ENCODE measurements at regions not wholly inside any gene's neighbourhood (a gene's known extent, or its start where the extent isn't known, plus 50 kb on each side); places are given as distances from the start of the nearest gene placed in this dataset.

DNA sequence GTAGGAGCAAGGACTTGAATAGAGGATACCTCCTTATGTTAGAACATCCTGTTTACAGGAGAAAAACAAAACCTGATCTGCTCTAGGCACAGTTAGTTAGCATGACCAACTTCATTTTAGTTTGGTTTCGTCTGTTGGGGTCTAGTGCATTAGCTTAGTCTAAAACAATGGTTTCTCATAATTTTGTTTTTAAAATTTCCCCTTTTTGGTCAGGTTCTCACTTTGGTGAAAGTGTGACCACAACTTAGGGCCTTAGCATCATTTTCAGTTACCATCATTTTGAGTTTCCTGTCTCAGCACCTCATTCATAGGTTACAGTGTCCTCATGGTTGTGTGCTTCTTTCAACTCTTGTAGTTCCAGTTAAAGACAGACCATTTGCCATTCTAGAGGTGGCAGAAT is 1277.0 kb upstream of the SLC39A10 start:
- TF ChIP-seq, protein P1, sequence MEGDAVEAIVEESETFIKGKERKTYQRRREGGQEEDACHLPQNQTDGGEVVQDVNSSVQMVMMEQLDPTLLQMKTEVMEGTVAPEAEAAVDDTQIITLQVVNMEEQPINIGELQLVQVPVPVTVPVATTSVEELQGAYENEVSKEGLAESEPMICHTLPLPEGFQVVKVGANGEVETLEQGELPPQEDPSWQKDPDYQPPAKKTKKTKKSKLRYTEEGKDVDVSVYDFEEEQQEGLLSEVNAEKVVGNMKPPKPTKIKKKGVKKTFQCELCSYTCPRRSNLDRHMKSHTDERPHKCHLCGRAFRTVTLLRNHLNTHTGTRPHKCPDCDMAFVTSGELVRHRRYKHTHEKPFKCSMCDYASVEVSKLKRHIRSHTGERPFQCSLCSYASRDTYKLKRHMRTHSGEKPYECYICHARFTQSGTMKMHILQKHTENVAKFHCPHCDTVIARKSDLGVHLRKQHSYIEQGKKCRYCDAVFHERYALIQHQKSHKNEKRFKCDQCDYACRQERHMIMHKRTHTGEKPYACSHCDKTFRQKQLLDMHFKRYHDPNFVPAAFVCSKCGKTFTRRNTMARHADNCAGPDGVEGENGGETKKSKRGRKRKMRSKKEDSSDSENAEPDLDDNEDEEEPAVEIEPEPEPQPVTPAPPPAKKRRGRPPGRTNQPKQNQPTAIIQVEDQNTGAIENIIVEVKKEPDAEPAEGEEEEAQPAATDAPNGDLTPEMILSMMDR (IDR thresholded peaks at IDR 0.05; ENCODE audit: low read depth, low read length), result no peak
- TF ChIP-seq EZH2phosphoT487 (IDR thresholded peaks at IDR 0.05; ENCODE audit: low read depth), result no peak
